Neutrophil (primary cell): ENCODE measurements at regions not wholly inside any gene's neighbourhood (a gene's known extent, or its start where the extent isn't known, plus 50 kb on each side); places are given as distances from the start of the nearest gene placed in this dataset.

Experiments used
- H3K27ac ChIP-seq: fragments of 200-600 bp; sonication (generic); 2 replicates; pipeline ENCODE4 v1.5.1; 2016; ENCODE audit warnings: mild to moderate bottlenecking, moderate library complexity
- H3K27me3 ChIP-seq: fragments of 200-600 bp; sonication (generic); 2 replicates; pipeline ENCODE4 v1.6.0; 2016; ENCODE audit warnings: mild to moderate bottlenecking
- H3K36me3 ChIP-seq: fragments of 200-600 bp; sonication (generic); 2 replicates; pipeline ENCODE4 v1.5.1; 2017
- H3K4me1 ChIP-seq, 2 experiments: fragments of 200-600 bp in 1 of 2; sonication (generic) in 1 of 2; 1 replicate in 1 of 2; 2 replicates in 1 of 2; pipeline versions ENCODE4 v1.5.1 to v1.6.1; 2013 to 2016; ENCODE audit warnings: low read depth in 1 of 2, low read length in 1 of 2, mild to moderate bottlenecking in 1 of 2, moderate library complexity in 1 of 2; ENCODE audit not compliant: control insufficient read depth in 1 of 2, insufficient read depth in 1 of 2
- H3K4me3 ChIP-seq, 2 experiments: fragments of 200-600 bp in 1 of 2; sonication (generic) in 1 of 2; 1 replicate in 1 of 2; 2 replicates in 1 of 2; pipeline ENCODE4 v1.5.1; 2013 to 2016; ENCODE audit warnings: low read depth in 1 of 2, low read length in 1 of 2, mild to moderate bottlenecking in 1 of 2, moderate library complexity in 1 of 2
- H3K9me3 ChIP-seq: fragments of 200-600 bp; sonication (generic); 2 replicates; pipeline ENCODE4 v1.5.1; 2016
- CTCF ChIP-seq: fragments of 200-600 bp; sonication (generic); IDR thresholded peaks from 2 replicates; pipeline ENCODE4 v1.5.1; 2016; ENCODE audit warnings: antibody characterized with exemption

GRCh38 chr2:22787745-22788144, 597.2 kb upstream of the KLHL29 start:
- Histone ChIP-seq H3K4me3 (no peak overlapping the region), H3K4me1 (no peaks in the 10 kb centered on the region), H3K27me3 (no peaks in the 10 kb centered on the region), H3K9me3 (no peaks in the 10 kb centered on the region), H3K27ac (no peak overlapping the region), H3K36me3 (no peaks in the 10 kb centered on the region)
- TF ChIP-seq CTCF, result no peak

GRCh38 chr2:22788749-22789327, 596.1 kb upstream of the KLHL29 start:
- TF ChIP-seq CTCF, result no peak
- H3K9me3 ChIP-seq, result no peaks in the 10 kb centered on the region
- no peak overlapping the region for H3K4me3 ChIP-seq
- no peaks in the 10 kb centered on the region for H3K27me3 ChIP-seq
- no peak overlapping the region for H3K27ac ChIP-seq
- H3K4me1 ChIP-seq, result no peaks in the 10 kb centered on the region
- no peaks in the 10 kb centered on the region for H3K36me3 ChIP-seq

GRCh38 chr2:22795287-22795866, 589.6 kb upstream of the KLHL29 start:
- Histone ChIP-seq H3K36me3 (no peaks in the 10 kb centered on the region), H3K27ac (no peak overlapping the region), H3K27me3 (no peaks in the 10 kb centered on the region), H3K9me3 (no peaks in the 10 kb centered on the region), H3K4me3 (no peak overlapping the region), H3K4me1 (no peaks in the 10 kb centered on the region)
- TF ChIP-seq CTCF, result no peak

- H3K9me3 ChIP-seq, result no peaks in the 10 kb centered on the region
- H3K36me3 ChIP-seq, result no peaks in the 10 kb centered on the region
- H3K4me3 ChIP-seq, result no peak overlapping the region
- no peak for TF ChIP-seq CTCF
- no peaks in the 10 kb centered on the region for H3K4me1 ChIP-seq
- no peaks in the 10 kb centered on the region for H3K27me3 ChIP-seq
- no peak overlapping the region for H3K27ac ChIP-seq
These were observed 586.6 kb upstream of the KLHL29 start for GRCh38 chr2:22798386-22798785.

- H3K27me3 ChIP-seq, result no peaks in the 10 kb centered on the region
- H3K4me3 ChIP-seq, result no peak overlapping the region
- H3K36me3 ChIP-seq, result no peaks in the 10 kb centered on the region
- no peak for TF ChIP-seq CTCF
- no peak overlapping the region for H3K27ac ChIP-seq
- H3K4me1 ChIP-seq, result no peaks in the 10 kb centered on the region
- no peaks in the 10 kb centered on the region for H3K9me3 ChIP-seq
These were observed 584.6 kb upstream of the KLHL29 start for GRCh38 chr2:22800412-22800811.
